ENCODE measurements at regions not wholly inside any gene's neighbourhood (a gene's known extent, or its start where the extent isn't known, plus 50 kb on each side); places are given as distances from the start of the nearest gene placed in this dataset.

DNA sequence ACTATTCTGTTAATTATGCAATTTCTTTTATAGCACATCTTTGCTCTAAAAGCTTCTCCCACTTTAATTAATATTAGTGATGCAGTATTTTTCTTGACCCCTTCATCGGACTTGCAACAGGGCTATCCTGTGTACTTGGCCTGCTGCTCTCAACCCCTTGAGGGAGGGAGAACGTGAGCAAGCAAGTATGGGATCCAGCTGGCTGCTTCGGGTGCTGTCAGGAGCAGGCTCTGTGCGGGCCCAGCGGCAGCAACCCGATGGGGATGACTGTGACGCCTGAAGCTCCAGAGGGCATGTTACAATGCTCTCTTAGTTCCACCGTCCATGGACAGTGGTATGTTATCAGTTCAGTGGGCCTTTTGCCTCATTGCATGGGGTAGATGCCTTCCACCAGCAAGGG is 519.8 kb upstream of the CITED2 start:
- TF ChIP-seq, protein P1, sequence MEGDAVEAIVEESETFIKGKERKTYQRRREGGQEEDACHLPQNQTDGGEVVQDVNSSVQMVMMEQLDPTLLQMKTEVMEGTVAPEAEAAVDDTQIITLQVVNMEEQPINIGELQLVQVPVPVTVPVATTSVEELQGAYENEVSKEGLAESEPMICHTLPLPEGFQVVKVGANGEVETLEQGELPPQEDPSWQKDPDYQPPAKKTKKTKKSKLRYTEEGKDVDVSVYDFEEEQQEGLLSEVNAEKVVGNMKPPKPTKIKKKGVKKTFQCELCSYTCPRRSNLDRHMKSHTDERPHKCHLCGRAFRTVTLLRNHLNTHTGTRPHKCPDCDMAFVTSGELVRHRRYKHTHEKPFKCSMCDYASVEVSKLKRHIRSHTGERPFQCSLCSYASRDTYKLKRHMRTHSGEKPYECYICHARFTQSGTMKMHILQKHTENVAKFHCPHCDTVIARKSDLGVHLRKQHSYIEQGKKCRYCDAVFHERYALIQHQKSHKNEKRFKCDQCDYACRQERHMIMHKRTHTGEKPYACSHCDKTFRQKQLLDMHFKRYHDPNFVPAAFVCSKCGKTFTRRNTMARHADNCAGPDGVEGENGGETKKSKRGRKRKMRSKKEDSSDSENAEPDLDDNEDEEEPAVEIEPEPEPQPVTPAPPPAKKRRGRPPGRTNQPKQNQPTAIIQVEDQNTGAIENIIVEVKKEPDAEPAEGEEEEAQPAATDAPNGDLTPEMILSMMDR (IDR thresholded peaks at IDR 0.05; ENCODE audit: extremely low read depth, low read depth, low read length), result no peak
- Histone ChIP-seq H3K9me3 (ENCODE audit: low read depth, low read length) (no peaks in the 10 kb centered on the region), H3K4me1 (ENCODE audit: insufficient read depth, low read length) (no peaks in the 10 kb centered on the region), H3K4me2 (ENCODE audit: insufficient read depth, low read length) (no peak overlapping the region), H3K4me3 (ENCODE audit: insufficient read depth, low read length) (no peak overlapping the region), H3K79me2 (ENCODE audit: insufficient read depth, low read length) (no peaks in the 10 kb centered on the region), H3K27me3 (ENCODE audit: insufficient read depth, low read length) (no peaks in the 10 kb centered on the region), H4K20me1 (ENCODE audit: insufficient read depth, low read length) (no peaks in the 10 kb centered on the region), H3K36me3 (ENCODE audit: insufficient read depth, low read length) (no peaks in the 10 kb centered on the region), H3K27ac (ENCODE audit: low read depth, low read length) (no peak overlapping the region), H2AFZ (ENCODE audit: low read length) (no peak overlapping the region)
- DNase-seq (ENCODE audit: insufficient read length, low spot score, missing footprints), result no peak

DNA sequence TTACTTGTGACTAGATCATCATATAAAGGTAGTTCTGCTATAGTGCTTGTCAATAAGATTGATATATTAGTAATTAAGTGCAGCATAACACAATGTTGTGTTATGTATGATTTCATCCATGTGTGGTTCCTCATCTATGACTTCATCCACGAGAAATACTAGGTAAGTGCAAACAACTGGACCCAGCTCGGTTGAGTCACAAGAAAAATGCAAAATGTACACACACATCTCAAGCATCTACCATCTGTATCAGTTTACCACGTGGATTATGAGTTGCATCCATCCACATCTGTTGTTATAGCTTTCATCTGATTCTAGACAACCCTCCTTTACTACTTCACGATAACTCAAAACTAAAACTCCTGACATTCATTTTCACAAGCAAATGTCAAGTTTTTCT is 517.0 kb upstream of the CITED2 start:
- Histone ChIP-seq H3K79me2 (ENCODE audit: insufficient read depth, low read length) (no peaks in the 10 kb centered on the region), H3K27me3 (ENCODE audit: insufficient read depth, low read length) (no peaks in the 10 kb centered on the region), H3K4me3 (ENCODE audit: insufficient read depth, low read length) (no peak overlapping the region), H3K27ac (ENCODE audit: low read depth, low read length) (no peak overlapping the region), H3K36me3 (ENCODE audit: insufficient read depth, low read length) (no peaks in the 10 kb centered on the region), H3K4me1 (ENCODE audit: insufficient read depth, low read length) (no peaks in the 10 kb centered on the region), H4K20me1 (ENCODE audit: insufficient read depth, low read length) (no peaks in the 10 kb centered on the region), H2AFZ (ENCODE audit: low read length) (no peak overlapping the region), H3K9me3 (ENCODE audit: low read depth, low read length) (no peaks in the 10 kb centered on the region), H3K4me2 (ENCODE audit: insufficient read depth, low read length) (no peak overlapping the region)
- TF ChIP-seq, protein P1 (IDR thresholded peaks at IDR 0.05; ENCODE audit: extremely low read depth, low read depth, low read length), result no peak
- DNase-seq (ENCODE audit: insufficient read length, low spot score, missing footprints), result no peak

DNA sequence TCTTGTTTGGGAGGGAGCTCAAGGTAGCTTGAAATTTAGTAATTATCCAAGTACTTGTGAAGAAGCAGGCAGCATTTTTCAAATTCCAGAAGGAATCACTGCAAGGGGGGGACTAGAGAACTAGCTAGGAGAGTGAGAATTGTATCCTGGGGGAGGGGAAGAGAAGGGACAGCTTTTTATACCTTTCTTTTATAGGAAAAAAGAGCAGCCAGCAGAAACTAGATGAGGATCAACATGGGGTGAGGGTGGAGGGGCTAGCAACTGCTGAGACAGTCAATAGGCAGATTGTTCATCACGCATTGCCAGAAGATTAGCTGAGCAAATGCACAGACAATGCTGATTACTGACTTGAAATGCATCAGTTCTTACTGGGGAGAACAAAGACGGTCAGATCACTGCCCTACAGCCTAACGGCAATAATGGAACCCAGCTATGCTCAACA is 514.3 kb upstream of the CITED2 start:
- peak overlapping the region; percentile 3 for H2AFZ ChIP-seq (ENCODE audit: low read length)
- TF ChIP-seq, protein P1 (IDR thresholded peaks at IDR 0.05; ENCODE audit: extremely low read depth, low read depth, low read length), result no peak
- H3K27ac ChIP-seq (ENCODE audit: low read depth, low read length), result no peak overlapping the region
- H3K4me1 ChIP-seq (ENCODE audit: insufficient read depth, low read length), result no peaks in the 10 kb centered on the region
- H3K27me3 ChIP-seq (ENCODE audit: insufficient read depth, low read length), result no peaks in the 10 kb centered on the region
- no peaks in the 10 kb centered on the region for H3K79me2 ChIP-seq (ENCODE audit: insufficient read depth, low read length)
- DNase-seq (ENCODE audit: insufficient read length, low spot score, missing footprints), result no peak
- H3K36me3 ChIP-seq (ENCODE audit: insufficient read depth, low read length), result no peaks in the 10 kb centered on the region
- no peak overlapping the region for H3K4me3 ChIP-seq (ENCODE audit: insufficient read depth, low read length)
- H3K4me2 ChIP-seq (ENCODE audit: insufficient read depth, low read length), result no peak overlapping the region
- no peaks in the 10 kb centered on the region for H3K9me3 ChIP-seq (ENCODE audit: low read depth, low read length)
- H4K20me1 ChIP-seq (ENCODE audit: insufficient read depth, low read length), result no peaks in the 10 kb centered on the region

DNA sequence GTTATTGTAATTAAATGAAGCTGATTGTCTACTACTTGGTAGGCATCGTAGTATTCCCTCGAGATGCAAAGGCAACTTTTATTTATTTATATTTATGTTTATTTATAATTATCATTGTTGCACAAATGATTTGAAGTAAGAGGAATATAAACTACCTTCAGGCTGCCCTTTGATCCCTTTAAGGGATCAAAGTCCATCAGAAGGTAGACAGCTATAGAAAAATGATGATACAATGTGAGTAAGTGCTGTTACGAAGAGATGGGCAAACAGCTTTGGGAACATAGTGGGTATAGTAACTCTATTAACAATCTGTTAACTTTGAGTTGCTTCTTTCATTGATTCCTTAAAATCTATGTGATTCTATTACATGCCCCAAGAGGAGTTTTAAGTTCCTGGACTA is 512.8 kb upstream of the CITED2 start:
- DNase-seq (ENCODE audit: insufficient read length, low spot score, missing footprints), result no peak
- Histone ChIP-seq H3K36me3 (ENCODE audit: insufficient read depth, low read length) (no peaks in the 10 kb centered on the region), H4K20me1 (ENCODE audit: insufficient read depth, low read length) (no peaks in the 10 kb centered on the region), H3K79me2 (ENCODE audit: insufficient read depth, low read length) (no peaks in the 10 kb centered on the region), H3K4me1 (ENCODE audit: insufficient read depth, low read length) (peaks cover 14% of the 10 kb centered on the region), H3K4me3 (ENCODE audit: insufficient read depth, low read length) (no peak overlapping the region), H2AFZ (ENCODE audit: low read length) (no peak overlapping the region), H3K4me2 (ENCODE audit: insufficient read depth, low read length) (no peak overlapping the region), H3K9me3 (ENCODE audit: low read depth, low read length) (no peaks in the 10 kb centered on the region), H3K27me3 (ENCODE audit: insufficient read depth, low read length) (no peaks in the 10 kb centered on the region), H3K27ac (ENCODE audit: low read depth, low read length) (no peak overlapping the region)
- TF ChIP-seq, protein P1 (IDR thresholded peaks at IDR 0.05; ENCODE audit: extremely low read depth, low read depth, low read length), result no peak
